Mesenchymal stem cell (in vitro differentiated cells and primary cell): ENCODE measurements at regions not wholly inside any gene's neighbourhood (a gene's known extent, or its start where the extent isn't known, plus 50 kb on each side); places are given as distances from the start of the nearest gene placed in this dataset.

Experiments
- DNase-seq: peaks from one replicate; pipeline ENCODE4 v3.0.0-alpha.2; 2013
- H2AFZ ChIP-seq: one replicate; pipeline ENCODE4 v1.6.1; 2013; ENCODE audit warnings: low read depth, mild to moderate bottlenecking, control low read depth, inconsistent platforms, low read length, moderate library complexity
- H2AK5ac ChIP-seq: 2 replicates; pipeline ENCODE4 v1.6.1; 2013; ENCODE audit warnings: low read length, moderate library complexity, mild to moderate bottlenecking, inconsistent platforms; ENCODE audit not compliant: severe bottlenecking
- H2BK120ac ChIP-seq: one replicate; pipeline ENCODE4 v1.6.1; 2013; ENCODE audit warnings: low read depth, mild to moderate bottlenecking, inconsistent platforms, low read length, moderate library complexity
- H2BK12ac ChIP-seq, 2 experiments: one replicate each; pipeline ENCODE4 v1.6.1; 2013; ENCODE audit warnings: inconsistent platforms in 2 of 2, low read length in 2 of 2, mild to moderate bottlenecking in 2 of 2, moderate library complexity in 2 of 2, control low read depth in 1 of 2
- H2BK15ac ChIP-seq: one replicate; pipeline ENCODE4 v1.6.1; 2013; ENCODE audit warnings: mild to moderate bottlenecking, low read depth, inconsistent platforms; ENCODE audit not compliant: poor library complexity, severe bottlenecking
- H2BK5ac ChIP-seq: 2 replicates; pipeline ENCODE4 v1.6.1; 2013; ENCODE audit warnings: low read depth, mild to moderate bottlenecking, low read length, control low read depth, inconsistent platforms; ENCODE audit not compliant: poor library complexity, severe bottlenecking
- H3K14ac ChIP-seq, 2 experiments: one replicate each; pipeline ENCODE4 v1.6.1; 2013; ENCODE audit warnings: inconsistent platforms in 2 of 2, low read length in 2 of 2, control low read depth in 1 of 2, mild to moderate bottlenecking in 1 of 2, moderate library complexity in 1 of 2
- H3K18ac ChIP-seq, 2 experiments: one replicate each; pipeline ENCODE4 v1.6.1; 2013; ENCODE audit warnings: inconsistent platforms in 2 of 2, low read length in 2 of 2, control low read depth in 1 of 2, low read depth in 1 of 2, mild to moderate bottlenecking in 1 of 2
- H3K23ac ChIP-seq, 2 experiments: one replicate each; pipeline ENCODE4 v1.6.1; 2013; ENCODE audit warnings: inconsistent platforms in 2 of 2, low read length in 2 of 2, mild to moderate bottlenecking in 2 of 2, moderate library complexity in 2 of 2, control low read depth in 1 of 2
- H3K27ac ChIP-seq: 2 replicates; pipeline ENCODE4 v1.5.1; 2013; ENCODE audit warnings: mild to moderate bottlenecking, moderate library complexity, low read length, control low read depth, inconsistent platforms; ENCODE audit not compliant: poor library complexity, severe bottlenecking
- H3K27me3 ChIP-seq, 2 experiments: 2 replicates each; pipeline versions ENCODE4 v1.6.1 to v1.7.0; 2013; ENCODE audit warnings: low read length in 2 of 2, mild to moderate bottlenecking in 2 of 2, moderate library complexity in 2 of 2, control low read depth in 1 of 2, inconsistent platforms in 1 of 2; ENCODE audit not compliant: control insufficient read depth in 1 of 2, insufficient read depth in 1 of 2
- H3K36me3 ChIP-seq, 2 experiments: 2 replicates each; pipeline versions ENCODE4 v1.6.1 to v1.7.0; 2013; ENCODE audit warnings: low read length in 2 of 2, control low read depth in 1 of 2, inconsistent platforms in 1 of 2, low read depth in 1 of 2, mild to moderate bottlenecking in 1 of 2; ENCODE audit not compliant: insufficient read depth in 2 of 2, control insufficient read depth in 1 of 2
- H3K4ac ChIP-seq, 2 experiments: one replicate each; pipeline ENCODE4 v1.6.1; 2013; ENCODE audit warnings: inconsistent platforms in 2 of 2, low read length in 2 of 2, mild to moderate bottlenecking in 2 of 2, moderate library complexity in 2 of 2, control low read depth in 1 of 2, low read depth in 1 of 2
- H3K4me1 ChIP-seq: 2 replicates; pipeline ENCODE4 v1.6.1; 2013; ENCODE audit warnings: low read depth, low read length, control low read depth; ENCODE audit not compliant: control insufficient read depth, insufficient read depth
- H3K4me2 ChIP-seq: 2 replicates; pipeline ENCODE4 v1.6.1; 2013; ENCODE audit warnings: low read length, mild to moderate bottlenecking, inconsistent platforms; ENCODE audit not compliant: poor library complexity, severe bottlenecking
- H3K4me3 ChIP-seq, 2 experiments: 2 replicates each; pipeline versions ENCODE4 v1.5.1 to v1.7.0; 2013; ENCODE audit warnings: low read length in 2 of 2, mild to moderate bottlenecking in 2 of 2, control low read depth in 1 of 2, low read depth in 1 of 2; ENCODE audit not compliant: insufficient read depth in 1 of 2
- H3K79me1 ChIP-seq: replicated peaks from 2 replicates; pipeline ENCODE4 v1.6.1; 2013; ENCODE audit warnings: mild to moderate bottlenecking, control low read depth, low read length, inconsistent platforms; ENCODE audit not compliant: poor library complexity, severe bottlenecking
- H3K9ac ChIP-seq: 2 replicates; pipeline ENCODE4 v1.7.0; 2013; ENCODE audit warnings: mild to moderate bottlenecking, low read length, moderate library complexity
- H3K9me3 ChIP-seq: 2 replicates; pipeline ENCODE4 v1.7.0; 2013; ENCODE audit warnings: mild to moderate bottlenecking, low read length; ENCODE audit not compliant: control insufficient read depth
- H4K8ac ChIP-seq: one replicate; pipeline ENCODE4 v1.6.1; 2013; ENCODE audit warnings: inconsistent platforms, mild to moderate bottlenecking, low read length, moderate library complexity
- H4K91ac ChIP-seq: one replicate; pipeline ENCODE4 v1.6.1; 2013; ENCODE audit warnings: mild to moderate bottlenecking, low read length, inconsistent platforms
- WGBS: methylation state at CpG from one replicate; pipeline ENCODE4 v1.1.7; 2013; ENCODE audit warnings: mixed read lengths; 5-methylcytosine and 5-hydroxymethylcytosine counted together

- H2BK5ac ChIP-seq = no peak overlapping the region
- H3K4me1 ChIP-seq = no peaks in the 10 kb centered on the region
These were observed 290.2 kb downstream of the DMRT2 start for GRCh38 chr9:1340390-1340789.

GRCh38 chr9:1353291-1353690, 303.1 kb downstream of the DMRT2 start:
- WGBS = 45% methylated on average over 3 of the region's 3 CpGs
- H3K9ac ChIP-seq = no peak overlapping the region

More at GRCh38 chr9:1340390-1340789, 290.2 kb downstream of the DMRT2 start:
- H3K18ac ChIP-seq = no peak overlapping the region
- H4K91ac ChIP-seq = no peak overlapping the region
- no peak overlapping the region for H3K9ac ChIP-seq
- no peak for DNase-seq
- no peak overlapping the region for H3K23ac ChIP-seq
- no peak overlapping the region for H2BK15ac ChIP-seq
- no peak overlapping the region for H3K27ac ChIP-seq
- peaks cover 10% of the 10 kb centered on the region for H3K9me3 ChIP-seq
- no peak overlapping the region for H3K4me3 ChIP-seq
- no peak overlapping the region for H3K4ac ChIP-seq
- H2AK5ac ChIP-seq = no peak overlapping the region
- H2BK120ac ChIP-seq = no peak overlapping the region
- no peak overlapping the region for H2BK12ac ChIP-seq
- no peak overlapping the region for H3K14ac ChIP-seq
- no peaks in the 10 kb centered on the region for H3K27me3 ChIP-seq
- no peak overlapping the region for H2AFZ ChIP-seq
- no peak overlapping the region for H3K4me2 ChIP-seq
- H3K36me3 ChIP-seq = no peaks in the 10 kb centered on the region
- no peaks in the 10 kb centered on the region for H3K79me1 ChIP-seq
- H4K8ac ChIP-seq = no peak overlapping the region

GRCh38 chr9:1354086-1354485, 303.9 kb downstream of the DMRT2 start:
- WGBS = 67% methylated on average over 4 of the region's 5 CpGs
- no peak overlapping the region for H2BK12ac ChIP-seq
- H3K27ac ChIP-seq = no peak overlapping the region
- H3K4me3 ChIP-seq = no peak overlapping the region
- H4K91ac ChIP-seq = no peak overlapping the region
- no peak overlapping the region for H2BK5ac ChIP-seq
- H3K36me3 ChIP-seq = no peaks in the 10 kb centered on the region
- no peaks in the 10 kb centered on the region for H3K79me1 ChIP-seq
- no peak overlapping the region for H2BK120ac ChIP-seq
- H2AFZ ChIP-seq = no peak overlapping the region
- H3K27me3 ChIP-seq = no peaks in the 10 kb centered on the region
- no peak overlapping the region for H2AK5ac ChIP-seq
- H2BK15ac ChIP-seq = no peak overlapping the region
- H3K4me1 ChIP-seq = no peaks in the 10 kb centered on the region
- no peak overlapping the region for H3K4me2 ChIP-seq
- H3K14ac ChIP-seq = no peak overlapping the region
- no peak for DNase-seq
- no peaks in the 10 kb centered on the region for H3K9me3 ChIP-seq
- H3K4ac ChIP-seq = no peak overlapping the region
- H4K8ac ChIP-seq = no peak overlapping the region
- no peak overlapping the region for H3K9ac ChIP-seq
- no peak overlapping the region for H3K23ac ChIP-seq
- H3K18ac ChIP-seq = no peak overlapping the region

More at GRCh38 chr9:1353291-1353690, 303.1 kb downstream of the DMRT2 start:
- H2AFZ ChIP-seq = no peak overlapping the region
- H3K79me1 ChIP-seq = no peaks in the 10 kb centered on the region
- H3K9me3 ChIP-seq = no peaks in the 10 kb centered on the region
- H2BK15ac ChIP-seq = no peak overlapping the region
- no peak overlapping the region for H2AK5ac ChIP-seq
- H3K18ac ChIP-seq = no peak overlapping the region
- H3K4ac ChIP-seq = no peak overlapping the region
- no peak overlapping the region for H2BK120ac ChIP-seq
- H3K4me3 ChIP-seq = no peak overlapping the region
- H3K27ac ChIP-seq = no peak overlapping the region
- H3K4me2 ChIP-seq = no peak overlapping the region
- H3K4me1 ChIP-seq = no peaks in the 10 kb centered on the region
- H4K91ac ChIP-seq = no peak overlapping the region
- no peak for DNase-seq
- H3K27me3 ChIP-seq = no peaks in the 10 kb centered on the region
- no peaks in the 10 kb centered on the region for H3K36me3 ChIP-seq
- no peak overlapping the region for H2BK12ac ChIP-seq
- H2BK5ac ChIP-seq = no peak overlapping the region
- no peak overlapping the region for H3K14ac ChIP-seq
- no peak overlapping the region for H4K8ac ChIP-seq
- H3K23ac ChIP-seq = no peak overlapping the region

GRCh38 chr9:1354606-1355005, 304.4 kb downstream of the DMRT2 start:
- Histone ChIP-seq H2AFZ (no peak overlapping the region), H3K14ac (no peak overlapping the region), H2BK120ac (no peak overlapping the region), H2BK5ac (no peak overlapping the region), H2BK12ac (no peak overlapping the region), H3K23ac (no peak overlapping the region), H4K91ac (no peak overlapping the region), H3K27me3 (no peaks in the 10 kb centered on the region), H3K27ac (no peak overlapping the region), H3K79me1 (no peaks in the 10 kb centered on the region), H3K36me3 (no peaks in the 10 kb centered on the region), H3K4ac (no peak overlapping the region), H4K8ac (no peak overlapping the region), H2AK5ac (no peak overlapping the region), H3K4me2 (no peak overlapping the region), H3K9ac (no peak overlapping the region), H3K9me3 (no peaks in the 10 kb centered on the region), H2BK15ac (no peak overlapping the region), H3K4me3 (no peak overlapping the region), H3K18ac (no peak overlapping the region), H3K4me1 (no peaks in the 10 kb centered on the region)
- no peak for DNase-seq
- whole genome bisulfite sequencing = 90% methylated on average over 3 of the region's 4 CpGs
